ENCODE measurements at regions not wholly inside any gene's neighbourhood (a gene's known extent, or its start where the extent isn't known, plus 50 kb on each side); places are given as distances from the start of the nearest gene placed in this dataset.

- TF ChIP-seq, protein P1, sequence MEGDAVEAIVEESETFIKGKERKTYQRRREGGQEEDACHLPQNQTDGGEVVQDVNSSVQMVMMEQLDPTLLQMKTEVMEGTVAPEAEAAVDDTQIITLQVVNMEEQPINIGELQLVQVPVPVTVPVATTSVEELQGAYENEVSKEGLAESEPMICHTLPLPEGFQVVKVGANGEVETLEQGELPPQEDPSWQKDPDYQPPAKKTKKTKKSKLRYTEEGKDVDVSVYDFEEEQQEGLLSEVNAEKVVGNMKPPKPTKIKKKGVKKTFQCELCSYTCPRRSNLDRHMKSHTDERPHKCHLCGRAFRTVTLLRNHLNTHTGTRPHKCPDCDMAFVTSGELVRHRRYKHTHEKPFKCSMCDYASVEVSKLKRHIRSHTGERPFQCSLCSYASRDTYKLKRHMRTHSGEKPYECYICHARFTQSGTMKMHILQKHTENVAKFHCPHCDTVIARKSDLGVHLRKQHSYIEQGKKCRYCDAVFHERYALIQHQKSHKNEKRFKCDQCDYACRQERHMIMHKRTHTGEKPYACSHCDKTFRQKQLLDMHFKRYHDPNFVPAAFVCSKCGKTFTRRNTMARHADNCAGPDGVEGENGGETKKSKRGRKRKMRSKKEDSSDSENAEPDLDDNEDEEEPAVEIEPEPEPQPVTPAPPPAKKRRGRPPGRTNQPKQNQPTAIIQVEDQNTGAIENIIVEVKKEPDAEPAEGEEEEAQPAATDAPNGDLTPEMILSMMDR (IDR thresholded peaks at IDR 0.05): no peak
- TF ChIP-seq POLR2A (IDR thresholded peaks at IDR 0.05): no peak
Measured at GRCh38 chr4:4729206-4729605, 130.3 kb upstream of the MSX1 start.
